OCI-LY7 (cell line): ENCODE measurements at regions not wholly inside any gene's neighbourhood (a gene's known extent, or its start where the extent isn't known, plus 50 kb on each side); places are given as distances from the start of the nearest gene placed in this dataset.

ENCODE experiments used
- EZH2phosphoT487 ChIP-seq: fragments of 200-600 bp; sonication (generic); IDR thresholded peaks from 2 replicates; pipeline ENCODE4 v1.6.1; 2018; ENCODE audit warnings: low read depth, borderline replicate concordance, mild to moderate bottlenecking, mixed run types, antibody characterized with exemption, low read length, moderate library complexity, mixed read lengths
- TF ChIP-seq, protein P1 (sequence below): fragments of 200-600 bp; sonication (generic); conservative IDR thresholded peaks from 2 replicates; pipeline ENCODE4 v1.5.1; 2014; ENCODE audit warnings: mild to moderate bottlenecking, antibody characterized with exemption, low read length, moderate library complexity, mixed read lengths

DNA sequence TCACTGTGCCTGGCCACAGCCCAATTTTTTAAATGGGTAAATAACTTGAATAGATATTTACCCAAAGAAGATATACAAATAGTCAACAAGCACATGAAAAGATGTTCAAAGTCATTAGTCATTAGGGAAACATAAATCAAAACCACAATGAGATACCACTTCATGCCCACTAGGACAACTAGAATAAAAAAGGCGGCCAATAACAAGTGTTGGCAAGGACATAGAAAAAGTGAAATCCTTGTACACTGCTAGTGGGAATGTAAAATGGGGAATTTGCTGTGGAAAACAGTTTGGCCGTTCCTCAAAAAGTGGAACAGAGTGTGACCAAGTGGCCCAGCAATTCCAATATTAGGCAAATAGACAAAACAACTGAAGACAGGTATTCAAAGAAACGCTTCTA is 270.1 kb downstream of the TFCP2L1 start:
- TF ChIP-seq, protein P1, sequence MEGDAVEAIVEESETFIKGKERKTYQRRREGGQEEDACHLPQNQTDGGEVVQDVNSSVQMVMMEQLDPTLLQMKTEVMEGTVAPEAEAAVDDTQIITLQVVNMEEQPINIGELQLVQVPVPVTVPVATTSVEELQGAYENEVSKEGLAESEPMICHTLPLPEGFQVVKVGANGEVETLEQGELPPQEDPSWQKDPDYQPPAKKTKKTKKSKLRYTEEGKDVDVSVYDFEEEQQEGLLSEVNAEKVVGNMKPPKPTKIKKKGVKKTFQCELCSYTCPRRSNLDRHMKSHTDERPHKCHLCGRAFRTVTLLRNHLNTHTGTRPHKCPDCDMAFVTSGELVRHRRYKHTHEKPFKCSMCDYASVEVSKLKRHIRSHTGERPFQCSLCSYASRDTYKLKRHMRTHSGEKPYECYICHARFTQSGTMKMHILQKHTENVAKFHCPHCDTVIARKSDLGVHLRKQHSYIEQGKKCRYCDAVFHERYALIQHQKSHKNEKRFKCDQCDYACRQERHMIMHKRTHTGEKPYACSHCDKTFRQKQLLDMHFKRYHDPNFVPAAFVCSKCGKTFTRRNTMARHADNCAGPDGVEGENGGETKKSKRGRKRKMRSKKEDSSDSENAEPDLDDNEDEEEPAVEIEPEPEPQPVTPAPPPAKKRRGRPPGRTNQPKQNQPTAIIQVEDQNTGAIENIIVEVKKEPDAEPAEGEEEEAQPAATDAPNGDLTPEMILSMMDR, result no peak
- TF ChIP-seq EZH2phosphoT487, result no peak
